Myocyte (in vitro differentiated cells): ENCODE measurements at regions not wholly inside any gene's neighbourhood (a gene's known extent, or its start where the extent isn't known, plus 50 kb on each side); places are given as distances from the start of the nearest gene placed in this dataset.
"Not testable (repeated sequence)": the region's sequence is repeated elsewhere in the genome, so short reads cannot be mapped to it uniquely, and the experiment has no call there.

Source experiments
- DNase-seq: peaks from one replicate; pipeline ENCODE4 v3.0.0-alpha.2; 2012; ENCODE audit warnings: low read depth

DNA sequence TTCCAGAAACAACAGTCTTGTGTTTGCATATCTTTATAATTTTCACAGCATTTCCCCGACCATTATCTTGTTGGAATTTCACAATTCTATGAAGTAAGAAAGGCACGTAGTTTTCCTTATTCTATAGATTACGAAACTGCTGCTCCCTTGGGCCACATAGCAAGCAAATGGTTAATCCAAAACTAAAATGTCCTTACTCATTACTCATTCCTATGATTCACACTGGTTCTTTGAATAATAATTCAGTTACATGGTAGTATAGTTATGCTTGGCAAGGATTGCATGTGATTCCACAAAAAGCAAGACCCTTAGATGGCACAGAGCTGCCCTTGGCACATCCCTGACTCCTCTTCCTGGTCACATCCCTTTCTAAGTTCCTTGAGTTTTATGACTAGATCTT lies 51.2 kb downstream of the OR13H1 start:
- no peak for DNase-seq

DNA sequence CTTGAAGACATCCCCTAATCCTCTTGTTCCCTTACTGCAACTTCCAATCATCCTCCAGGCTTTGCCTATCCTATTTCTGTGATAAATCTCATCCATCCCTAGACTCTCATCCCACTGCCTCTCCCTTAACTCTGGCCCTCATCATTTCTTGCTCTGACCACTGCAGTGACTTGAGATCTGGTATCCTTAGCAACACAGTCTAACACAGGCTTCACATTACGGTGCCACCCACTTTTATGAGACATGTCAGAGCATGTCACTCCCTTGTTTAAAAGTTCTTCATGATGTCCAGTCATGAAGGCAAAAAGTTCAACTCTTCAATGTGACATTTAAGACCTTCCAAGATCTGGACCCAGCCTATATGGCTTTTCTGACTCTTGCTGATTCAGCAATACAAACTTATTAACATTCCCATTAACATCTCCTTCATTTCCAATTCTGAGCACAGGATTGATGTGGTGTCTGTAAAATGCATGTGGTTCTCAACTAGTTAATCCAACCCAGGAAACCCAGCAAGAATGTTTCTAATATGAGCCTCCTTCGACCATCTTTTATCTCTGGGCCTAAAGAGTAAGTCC lies 64.0 kb downstream of the OR13H1 start:
- DNase-seq, result peak; percentile 52

DNA sequence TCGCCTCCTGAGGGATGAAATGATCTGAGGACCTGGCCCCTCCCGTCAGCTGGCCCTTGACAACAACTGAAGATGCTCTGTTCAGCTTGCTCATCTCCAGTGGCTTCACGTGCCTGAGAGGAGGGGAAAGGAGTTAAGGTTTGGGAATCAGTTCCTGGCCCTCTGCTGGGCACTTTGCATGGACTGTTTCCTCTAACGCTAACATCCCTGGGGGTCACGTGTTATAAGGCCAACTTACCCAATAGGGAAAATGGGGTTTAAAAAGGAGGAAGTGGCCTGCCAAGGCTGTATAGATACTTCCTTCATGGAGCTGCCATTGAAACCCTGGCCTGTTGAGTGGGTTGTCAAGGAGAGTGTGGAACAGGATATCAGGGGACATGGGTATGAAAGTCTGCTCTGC lies 65.6 kb downstream of the OR13H1 start:
- DNase-seq, result no peak

DNA sequence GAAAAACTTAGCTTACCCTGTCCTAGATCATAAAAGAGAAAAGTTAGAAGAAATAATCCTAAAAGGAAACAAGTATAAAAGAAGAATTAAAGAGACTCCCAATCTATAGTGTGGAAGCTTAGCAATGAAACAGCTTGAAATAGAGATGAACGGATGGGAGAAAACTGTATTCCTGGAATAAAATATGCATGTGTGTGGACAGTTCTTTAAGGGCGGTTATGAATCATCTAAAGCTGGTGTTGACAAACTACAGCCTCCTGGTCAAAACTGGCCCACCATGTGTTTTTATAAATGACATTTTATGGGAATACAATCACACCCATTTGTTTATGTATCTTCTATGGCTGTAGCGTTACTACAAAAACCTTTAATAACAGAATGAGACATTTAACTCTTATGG lies 69.4 kb downstream of the OR13H1 start:
- DNase-seq, result no peak

DNA sequence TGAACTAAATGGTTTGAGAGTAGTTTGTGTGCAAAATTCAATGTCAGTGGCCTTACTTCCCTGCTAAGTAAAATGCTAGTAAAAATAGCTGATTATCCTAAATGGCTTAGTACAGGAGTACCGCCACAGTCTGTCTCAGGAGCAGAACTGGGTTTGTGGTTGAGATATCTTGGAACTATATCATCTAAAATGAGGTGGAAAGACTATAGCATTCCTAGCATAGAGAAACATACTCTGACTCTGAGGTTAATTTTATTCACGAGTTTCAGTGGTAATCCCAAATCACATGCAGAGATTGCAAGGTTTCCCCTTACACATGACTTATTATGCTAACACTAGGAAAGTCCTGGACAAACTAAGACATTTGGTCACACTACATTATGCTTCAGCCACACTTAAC lies 70.4 kb downstream of the OR13H1 start:
- no peak for DNase-seq

DNA sequence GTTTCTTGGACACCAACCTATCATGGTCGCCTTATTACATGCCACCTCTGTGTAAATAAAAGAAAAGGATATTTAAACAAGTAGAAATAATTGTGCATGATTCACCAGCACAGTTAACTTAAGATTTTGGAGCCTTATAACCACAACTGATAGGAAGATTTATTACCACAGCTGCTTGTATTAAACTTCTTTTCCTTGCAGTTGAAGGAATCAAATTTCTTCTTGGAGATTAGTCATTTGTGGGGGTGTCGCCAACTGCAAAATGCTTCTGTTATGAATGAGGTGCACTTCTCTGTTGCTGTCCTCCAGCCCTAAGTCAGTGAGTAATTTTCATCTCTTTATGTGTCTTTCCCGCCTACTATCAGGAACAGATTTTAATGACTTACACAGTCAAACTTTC lies 73.3 kb downstream of the OR13H1 start:
- DNase-seq, result peak; percentile 85

DNA sequence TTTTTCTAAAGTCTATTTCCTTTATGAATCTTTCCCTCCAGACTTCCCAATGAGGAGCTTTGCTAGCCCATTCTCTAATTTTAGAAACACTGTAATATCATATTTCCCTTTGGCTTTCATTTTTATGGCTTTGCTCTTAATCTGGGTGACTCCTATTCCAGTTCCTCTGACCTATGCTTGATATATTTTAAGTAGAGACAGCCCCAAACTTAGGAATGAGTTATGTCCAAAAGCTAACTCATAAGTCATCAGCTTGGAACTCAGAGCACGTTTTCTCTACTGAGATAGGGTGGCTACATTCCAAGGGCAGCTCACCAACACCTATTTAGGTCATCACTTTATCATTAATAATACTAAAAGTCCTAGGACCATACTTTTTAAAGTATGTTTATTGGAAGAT lies 77.8 kb downstream of the OR13H1 start:
- DNase-seq, result peak; percentile 55

DNA sequence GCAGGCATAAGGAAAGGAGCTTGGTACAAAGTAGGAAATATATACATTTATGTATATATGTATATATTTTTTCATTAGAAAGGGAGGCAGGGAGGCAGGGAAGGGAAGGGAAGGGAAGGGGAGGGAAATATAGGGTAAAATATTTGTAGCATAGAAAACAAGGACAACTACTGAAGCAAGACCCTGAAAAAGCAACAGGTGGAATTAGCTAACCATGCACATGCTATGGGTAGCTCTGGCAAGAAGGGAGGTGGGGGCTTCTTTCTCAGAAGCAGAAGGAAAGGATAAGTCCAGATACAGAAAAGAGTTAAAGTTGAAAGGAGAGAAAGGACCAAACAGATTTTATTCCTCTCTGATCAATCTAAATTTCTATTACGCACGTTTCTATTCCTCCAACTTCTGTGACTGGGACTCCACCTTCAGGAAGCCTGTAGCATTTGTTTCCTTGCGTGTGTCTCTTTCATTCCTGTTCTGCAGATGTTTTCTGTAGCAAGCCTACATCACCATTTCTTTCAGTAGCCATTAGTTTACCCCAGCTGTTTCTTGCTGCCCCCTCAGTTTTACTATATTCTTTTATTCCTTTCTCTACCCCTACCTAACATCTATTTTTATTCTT lies 82.9 kb downstream of the OR13H1 start:
- DNase-seq, result peak; percentile 31

DNA sequence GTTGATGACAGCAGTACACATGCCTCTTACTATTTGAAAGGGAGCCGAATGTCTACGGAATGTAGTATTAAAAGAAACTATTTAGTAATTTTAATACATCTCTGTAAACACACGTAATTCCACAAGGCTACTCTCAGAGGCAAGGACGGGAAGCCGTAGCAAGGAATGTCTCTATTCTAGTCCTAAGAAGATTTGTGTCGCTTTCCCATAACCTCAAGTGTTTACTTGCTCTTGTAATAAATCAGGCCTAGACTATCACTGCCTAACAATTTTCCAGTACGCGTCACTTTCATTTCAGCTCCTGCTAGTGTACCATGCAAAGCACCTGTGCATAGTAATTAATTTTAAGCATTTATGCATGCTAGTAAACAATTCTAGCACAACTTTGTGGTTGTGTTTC lies 86.7 kb downstream of the OR13H1 start:
- DNase-seq, result no peak

DNA sequence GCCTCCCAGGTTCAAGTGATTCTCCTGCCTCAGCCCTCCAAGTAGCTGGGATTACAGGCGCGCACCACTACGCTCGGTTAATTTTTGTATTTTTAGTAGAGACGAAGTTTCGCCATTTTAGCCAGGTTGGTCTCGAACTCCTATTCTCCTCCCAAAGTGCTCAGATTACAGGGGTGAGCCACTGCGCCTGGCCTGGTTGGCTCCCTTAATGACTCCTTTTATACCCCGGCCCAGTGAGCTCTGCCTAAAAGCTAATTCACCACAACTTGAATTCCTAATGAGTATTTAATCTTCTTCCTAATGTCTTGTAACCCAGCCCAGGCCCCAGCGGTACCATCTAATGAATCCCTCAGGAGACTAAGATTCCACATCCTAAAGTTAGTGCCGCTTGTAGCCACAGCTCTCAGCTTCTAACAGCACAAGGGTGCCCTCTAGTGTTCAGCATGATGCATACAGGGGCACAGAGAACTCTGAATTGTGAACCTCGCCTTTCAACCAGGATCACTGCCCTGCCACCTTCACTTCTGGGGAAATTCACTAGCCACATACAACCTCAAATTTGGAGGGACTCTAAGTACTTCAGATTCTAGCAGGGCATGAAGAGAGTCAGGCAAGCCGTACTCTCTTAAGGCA lies 89.5 kb downstream of the OR13H1 start:
- DNase-seq, result peak; percentile 68

DNA sequence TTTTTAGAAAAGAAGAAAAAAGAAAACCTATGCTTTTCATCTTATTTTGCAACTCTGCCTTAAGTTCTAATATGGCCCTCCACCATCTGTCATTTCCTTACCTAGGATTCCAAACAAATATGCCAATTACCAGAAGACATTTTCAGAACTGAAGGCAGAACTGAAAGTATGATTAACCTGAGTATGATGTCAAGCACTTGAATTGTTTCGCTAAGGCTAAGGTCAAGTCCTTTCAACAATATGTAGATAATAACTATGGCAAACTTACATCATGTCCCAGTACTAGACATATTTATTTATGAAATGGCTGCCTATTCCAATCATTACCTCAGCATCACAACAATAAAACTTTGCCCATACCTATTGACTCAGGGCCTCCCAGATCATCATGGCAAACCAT lies 91.0 kb downstream of the OR13H1 start:
- DNase-seq, result no peak

DNA sequence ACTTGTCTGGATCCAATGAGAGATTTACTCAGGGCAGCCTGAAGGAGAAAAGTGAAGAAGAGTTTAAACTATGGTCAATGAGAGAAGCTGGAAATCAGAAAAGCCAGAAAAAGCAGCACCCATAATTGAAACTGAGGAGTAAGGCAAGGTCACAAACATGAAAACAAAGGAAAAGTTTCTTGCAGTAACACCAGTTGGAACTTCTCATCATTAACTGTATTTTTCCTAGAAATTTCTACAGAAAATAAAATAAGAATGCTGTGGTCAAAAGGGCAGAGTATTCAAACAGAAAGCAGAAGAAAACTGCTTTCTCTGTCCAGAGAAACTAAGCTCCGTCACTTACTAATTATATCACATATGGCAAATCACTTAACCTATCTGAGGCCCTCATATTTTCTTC lies 102.2 kb downstream of the OR13H1 start:
- no peak for DNase-seq

DNA sequence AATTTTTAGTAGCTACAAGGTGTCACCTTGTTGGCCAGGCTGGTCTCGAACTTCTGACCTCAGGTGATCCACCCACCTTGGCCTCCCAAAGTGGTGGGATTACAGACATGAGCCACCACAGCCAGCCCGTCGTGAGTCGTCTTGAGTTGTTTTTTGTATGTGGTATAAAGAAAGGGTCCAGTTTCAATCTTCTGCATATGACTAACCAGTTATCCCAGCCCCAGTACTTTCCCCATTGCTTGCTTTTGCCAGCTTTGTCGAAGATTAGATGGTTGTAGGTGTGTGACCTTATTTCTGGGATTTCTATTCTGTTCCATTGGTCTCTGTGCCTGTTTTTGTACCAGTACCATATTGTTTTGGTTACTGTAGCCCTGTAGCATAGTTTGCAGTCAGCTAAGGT lies 105.9 kb downstream of the OR13H1 start:
- DNase-seq, result no peak

DNA sequence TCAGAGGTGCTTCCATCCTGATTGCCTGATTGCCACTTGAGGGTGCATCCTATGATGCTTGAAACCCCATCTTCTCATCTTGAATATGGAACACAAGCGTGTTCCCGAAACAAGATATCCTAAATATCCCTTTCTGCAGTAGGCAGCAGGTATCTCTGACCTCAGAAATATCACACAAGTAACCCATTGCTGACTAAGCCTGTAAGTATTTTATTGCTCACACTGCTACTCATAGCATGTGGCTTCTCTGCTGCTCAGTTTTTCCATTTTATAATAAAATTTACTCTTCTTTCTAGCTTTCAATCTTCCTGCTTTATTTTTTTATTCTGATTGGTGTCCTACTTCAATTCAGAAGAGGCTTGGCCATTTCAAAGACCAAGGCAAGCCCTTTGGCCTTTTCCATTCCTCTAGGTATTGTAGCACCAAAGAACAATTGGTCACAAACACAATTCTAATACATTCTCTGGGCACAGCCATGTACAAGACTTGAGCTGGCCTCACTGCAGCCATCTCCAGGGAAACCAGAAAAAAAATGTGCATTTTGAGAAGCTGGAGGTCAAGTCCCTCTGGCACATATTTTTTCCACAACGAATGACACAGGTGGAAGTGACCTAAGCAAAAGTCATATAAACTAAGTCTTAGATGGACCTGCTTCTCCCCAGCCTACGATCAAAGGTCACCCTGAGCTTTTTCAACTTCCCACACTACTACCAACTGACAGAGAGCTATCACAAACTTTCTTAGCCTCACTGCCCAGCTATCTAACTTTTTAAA lies 107.0 kb downstream of the OR13H1 start:
- no peak for DNase-seq

DNA sequence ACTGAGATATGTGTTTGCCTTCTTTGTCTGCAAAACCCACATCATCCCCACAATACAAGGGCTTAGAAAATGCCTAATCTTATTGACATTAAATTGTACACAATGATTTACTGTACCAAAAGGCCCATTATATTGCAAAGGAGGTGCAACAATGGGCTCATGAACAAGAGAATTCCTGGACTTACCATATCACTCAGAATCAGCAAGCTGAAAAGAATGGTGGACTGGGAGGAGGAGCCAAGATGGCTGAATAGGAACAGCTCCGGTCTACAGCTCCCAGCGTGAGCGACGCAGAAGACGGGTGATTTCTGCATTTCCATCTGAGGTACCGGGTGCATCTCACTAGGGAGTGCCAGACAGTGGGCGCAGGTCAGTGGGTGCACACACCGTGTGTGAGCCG lies 119.9 kb downstream of the OR13H1 start:
- DNase-seq, result not testable (repeated sequence)

DNA sequence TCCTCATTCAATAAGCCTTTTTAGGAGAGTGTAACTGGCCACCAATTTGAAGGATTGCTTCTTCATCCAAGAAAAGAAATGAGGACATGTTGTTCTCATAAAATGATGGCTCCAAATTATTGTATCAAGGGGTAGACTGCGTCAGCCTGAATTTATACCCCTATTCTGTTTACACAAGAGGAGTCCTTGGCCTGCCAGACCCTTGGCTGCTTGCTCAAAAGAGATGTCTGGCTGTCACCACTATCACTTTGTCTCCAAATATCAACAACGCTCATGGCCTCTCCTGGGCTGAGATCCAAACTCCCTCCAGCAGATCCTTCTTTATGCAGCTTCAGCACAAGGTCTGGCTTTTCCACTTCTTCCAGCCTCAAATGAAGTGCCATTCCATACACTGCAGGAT lies 127.9 kb downstream of the OR13H1 start:
- no peak for DNase-seq

DNA sequence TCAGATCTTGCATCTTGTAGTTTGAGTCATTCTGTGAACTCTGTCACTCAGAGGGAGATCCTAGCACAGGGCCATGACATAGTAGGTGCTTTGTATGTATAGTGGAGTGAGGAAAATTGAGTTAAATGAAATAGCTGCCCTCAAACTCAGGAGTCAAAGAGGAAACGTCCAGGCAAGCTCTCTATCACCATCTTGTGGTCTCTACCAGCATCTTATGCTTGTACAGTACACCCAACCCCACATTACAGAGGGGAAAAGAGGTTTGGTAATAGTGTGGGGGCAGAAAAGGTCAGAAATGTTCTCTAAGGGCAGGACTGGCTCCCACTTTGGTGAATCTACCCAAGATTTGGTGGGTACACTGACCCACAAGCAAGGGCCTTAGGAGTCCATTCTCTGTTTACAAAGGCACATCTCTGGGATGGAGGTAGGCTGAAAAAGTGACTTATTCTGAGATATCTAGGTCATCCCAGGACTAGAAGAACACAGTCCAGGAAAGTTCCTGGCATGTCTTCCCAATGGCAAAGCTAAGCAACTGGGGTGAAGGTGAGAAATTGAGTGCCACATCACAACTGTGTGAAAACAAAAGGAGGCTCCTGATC lies 131.8 kb downstream of the OR13H1 start:
- DNase-seq, result no peak

DNA sequence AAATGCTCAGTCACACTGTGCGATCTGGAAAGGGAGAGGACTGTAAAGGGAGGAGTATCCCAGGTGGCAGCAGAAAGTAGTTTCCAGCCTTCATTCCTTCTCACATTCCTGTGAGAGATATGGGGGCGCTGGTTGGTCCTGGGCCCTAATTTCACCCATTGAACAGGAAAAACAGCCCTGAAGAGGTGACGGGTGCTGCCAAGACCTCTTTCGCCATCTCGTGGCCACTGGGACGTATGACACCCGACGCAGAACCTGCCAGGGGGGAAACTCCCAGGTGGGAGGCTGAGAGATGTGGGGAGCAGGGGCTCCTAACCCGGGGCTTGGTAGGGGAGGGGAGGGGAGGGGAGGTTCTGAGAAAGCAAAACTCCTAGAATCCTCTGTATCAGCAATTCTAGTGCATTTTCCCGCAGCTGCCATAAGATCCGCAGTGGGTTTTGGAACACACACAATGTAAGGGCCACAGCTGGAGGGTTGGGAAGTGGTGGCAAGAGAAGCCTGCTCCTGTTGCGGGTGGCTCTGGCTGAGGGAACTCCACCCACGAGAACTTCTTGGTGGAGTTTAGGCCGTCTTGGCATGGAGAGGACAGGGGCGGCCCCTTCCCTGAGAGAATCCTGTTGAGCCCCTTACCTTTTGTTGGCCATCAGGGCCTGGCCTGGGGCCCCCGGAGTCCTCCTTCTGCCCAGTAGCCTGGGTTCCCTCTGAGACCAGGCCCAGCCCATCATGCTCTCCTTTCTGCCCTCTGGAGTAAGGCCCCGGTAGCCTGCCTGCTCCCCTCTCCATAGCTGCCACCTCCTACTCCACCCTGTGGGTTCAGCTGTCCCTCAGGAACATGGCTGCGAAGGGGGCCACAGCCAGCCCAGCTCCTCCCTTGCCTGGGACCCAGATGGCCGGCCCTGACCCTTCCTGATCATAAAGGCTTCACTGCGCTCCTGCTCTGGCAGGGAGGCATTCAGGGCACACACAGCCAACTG lies 134.1 kb downstream of the OR13H1 start:
- DNase-seq, result peak; percentile 22

DNA sequence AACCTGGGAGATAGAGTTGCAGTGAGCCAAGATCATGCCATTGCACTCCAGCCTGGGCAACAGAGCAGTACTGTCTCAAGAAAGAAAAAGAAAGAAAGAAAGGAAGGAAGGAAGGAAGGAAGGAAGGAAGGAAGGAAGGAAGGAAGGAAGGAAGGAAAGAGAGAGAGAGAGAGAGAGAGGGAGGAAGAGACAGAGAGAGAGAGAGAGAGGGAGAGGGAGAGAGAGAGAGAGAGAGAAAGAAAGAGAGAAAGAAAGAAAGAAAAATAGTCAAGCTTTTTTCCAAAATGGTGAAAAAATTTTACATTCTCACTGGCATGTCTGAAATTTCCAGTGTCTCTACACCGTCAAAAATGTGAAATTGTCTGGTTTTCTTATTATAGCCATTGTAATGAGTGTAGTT lies 138.9 kb downstream of the OR13H1 start:
- not testable (repeated sequence) for DNase-seq

DNA sequence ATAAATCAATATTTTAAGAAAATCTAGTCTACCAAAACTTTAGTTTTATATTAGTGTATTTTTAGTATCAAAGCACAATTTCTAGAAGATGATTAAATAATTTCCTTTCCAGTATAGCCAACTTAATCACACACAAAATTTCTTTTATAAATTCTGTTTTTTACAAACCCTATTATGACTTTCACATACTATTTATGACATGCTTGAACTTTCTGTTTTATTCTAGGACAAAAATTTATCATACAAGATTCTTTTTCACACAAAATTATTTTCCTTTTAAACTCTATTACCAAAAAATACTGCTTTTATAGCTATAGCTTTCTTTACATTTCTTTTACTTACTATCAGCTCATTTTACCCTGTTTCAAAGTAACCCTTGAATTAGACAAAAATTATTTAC lies 149.5 kb downstream of the OR13H1 start:
- DNase-seq, result no peak

DNA sequence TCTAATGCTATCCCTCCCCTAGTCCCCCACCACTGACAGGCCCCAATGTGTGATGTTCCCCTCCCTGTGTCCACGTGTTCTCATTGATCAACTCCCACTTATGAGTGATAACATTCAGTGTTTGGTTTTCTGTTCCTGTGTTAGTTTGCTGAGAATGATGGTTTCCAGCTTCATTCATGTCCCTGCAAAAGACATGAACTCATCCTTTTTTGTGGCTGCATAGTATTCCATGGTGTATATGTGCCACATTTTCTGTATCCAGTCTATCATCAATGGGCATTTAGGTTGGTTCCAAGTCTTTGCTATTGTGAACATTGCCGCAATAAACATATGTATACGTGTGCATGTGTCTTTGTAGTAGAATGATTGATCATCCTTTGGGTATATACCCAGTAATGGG lies 153.1 kb downstream of the OR13H1 start:
- DNase-seq, result not testable (repeated sequence)
